Duodenal mucosa (tissue), 2 donors: ENCODE measurements at regions not wholly inside any gene's neighbourhood (a gene's known extent, or its start where the extent isn't known, plus 50 kb on each side); places are given as distances from the start of the nearest gene placed in this dataset.

Source experiments
- H3K27ac ChIP-seq: one replicate; pipeline ENCODE4 v1.7.0; 2013; ENCODE audit warnings: low read depth, low read length
- H3K27me3 ChIP-seq, 2 donors: one replicate each; pipeline ENCODE4 v1.7.0; 2013; ENCODE audit warnings: low read length in 2 of 2, control low read depth in 1 of 2; ENCODE audit not compliant: insufficient read depth in 2 of 2, control insufficient read depth in 1 of 2
- H3K36me3 ChIP-seq, 2 donors: one replicate each; pipeline ENCODE4 v1.7.0; 2013; ENCODE audit warnings: low read length in 2 of 2, control low read depth in 1 of 2; ENCODE audit not compliant: insufficient read depth in 2 of 2, control insufficient read depth in 1 of 2
- H3K4me1 ChIP-seq, 2 donors: one replicate each; pipeline ENCODE4 v1.7.0; 2013; ENCODE audit warnings: low read length in 2 of 2, control low read depth in 1 of 2; ENCODE audit not compliant: insufficient read depth in 2 of 2, control insufficient read depth in 1 of 2
- H3K4me3 ChIP-seq, 2 donors: one replicate each; pipeline ENCODE4 v1.7.0; 2013; ENCODE audit warnings: low read length in 2 of 2, low read depth in 1 of 2
- H3K9ac ChIP-seq, 2 donors: one replicate each; pipeline ENCODE4 v1.7.0; 2013; ENCODE audit warnings: low read length in 2 of 2, low read depth in 1 of 2
- H3K9me3 ChIP-seq, 2 donors: one replicate each; pipeline ENCODE4 v1.7.0; 2013; ENCODE audit warnings: low read length in 2 of 2, control low read depth in 1 of 2; ENCODE audit not compliant: control insufficient read depth in 1 of 2

- Histone ChIP-seq H3K27me3 (no peaks in the 10 kb centered on the region), H3K9me3 (no peaks in the 10 kb centered on the region), H3K36me3 (no peaks in the 10 kb centered on the region), H3K27ac (no peak overlapping the region), H3K9ac (no peak overlapping the region), H3K4me3 (no peak overlapping the region), H3K4me1 (no peaks in the 10 kb centered on the region)
Measured at GRCh38 chr1:22231068-22231593, 88.2 kb upstream of the WNT4 start.

GRCh38 chr1:22231995-22232690 is 89.2 kb upstream of the WNT4 start:
- no peak overlapping the region for H3K27ac ChIP-seq
- no peaks in the 10 kb centered on the region for H3K9me3 ChIP-seq
- no peaks in the 10 kb centered on the region for H3K4me1 ChIP-seq
- H3K4me3 ChIP-seq = no peak overlapping the region
- H3K36me3 ChIP-seq = no peaks in the 10 kb centered on the region
- no peak overlapping the region for H3K9ac ChIP-seq
- no peaks in the 10 kb centered on the region for H3K27me3 ChIP-seq

- no peak overlapping the region for H3K9ac ChIP-seq
- H3K4me3 ChIP-seq = no peak overlapping the region
- H3K27me3 ChIP-seq = no peaks in the 10 kb centered on the region
- H3K4me1 ChIP-seq = peaks cover 5 to 6% of the 10 kb centered on the region in 2 donors
- no peak overlapping the region for H3K27ac ChIP-seq
- no peaks in the 10 kb centered on the region for H3K9me3 ChIP-seq
- no peaks in the 10 kb centered on the region for H3K36me3 ChIP-seq
Measured at GRCh38 chr1:22233222-22233621, 90.3 kb upstream of the WNT4 start.

GRCh38 chr1:22234476-22235030 is 91.7 kb upstream of the WNT4 start:
- H3K4me1 ChIP-seq = peaks cover 16 to 17% of the 10 kb centered on the region in 2 donors
- no peaks in the 10 kb centered on the region for H3K9me3 ChIP-seq
- H3K36me3 ChIP-seq = no peaks in the 10 kb centered on the region
- H3K27ac ChIP-seq = no peak overlapping the region
- no peaks in the 10 kb centered on the region for H3K27me3 ChIP-seq
- no peak overlapping the region for H3K9ac ChIP-seq
- no peak overlapping the region for H3K4me3 ChIP-seq

- Histone ChIP-seq H3K4me1 (peaks cover 16 to 20% of the 10 kb centered on the region in 2 donors), H3K27me3 (no peaks in the 10 kb centered on the region), H3K36me3 (no peaks in the 10 kb centered on the region), H3K27ac (no peak overlapping the region), H3K9ac (no peak overlapping the region), H3K4me3 (no peak overlapping the region), H3K9me3 (no peaks in the 10 kb centered on the region)
Measured at GRCh38 chr1:22236166-22236565, 93.3 kb upstream of the WNT4 start.

GRCh38 chr1:22236900-22237299 is 94.0 kb upstream of the WNT4 start:
- Histone ChIP-seq H3K36me3 (no peaks in the 10 kb centered on the region), H3K9ac (no peak overlapping the region), H3K4me1 (peaks cover 16 to 20% of the 10 kb centered on the region in 2 donors), H3K9me3 (no peaks in the 10 kb centered on the region), H3K27ac (no peak overlapping the region), H3K27me3 (no peaks in the 10 kb centered on the region), H3K4me3 (no peak overlapping the region)

- H3K9ac ChIP-seq = no peak overlapping the region
- H3K4me1 ChIP-seq = peaks cover 16 to 20% of the 10 kb centered on the region in 2 donors
- no peaks in the 10 kb centered on the region for H3K36me3 ChIP-seq
- no peak overlapping the region for H3K27ac ChIP-seq
- H3K9me3 ChIP-seq = no peaks in the 10 kb centered on the region
- no peaks in the 10 kb centered on the region for H3K27me3 ChIP-seq
- no peak overlapping the region for H3K4me3 ChIP-seq
Measured at GRCh38 chr1:22237433-22238093, 94.7 kb upstream of the WNT4 start.

GRCh38 chr1:22238356-22239224 is 95.7 kb upstream of the WNT4 start:
- H3K4me1 ChIP-seq = peaks cover 16 to 20% of the 10 kb centered on the region in 2 donors
- no peaks in the 10 kb centered on the region for H3K36me3 ChIP-seq
- H3K4me3 ChIP-seq = no peak overlapping the region

GRCh38 chr1:22239378-22239777 is 96.5 kb upstream of the WNT4 start:
- H3K4me1 ChIP-seq = peaks cover 16 to 20% of the 10 kb centered on the region in 2 donors
- no peak overlapping the region for H3K9ac ChIP-seq
- no peak overlapping the region for H3K4me3 ChIP-seq
- no peaks in the 10 kb centered on the region for H3K27me3 ChIP-seq
- no peak overlapping the region for H3K27ac ChIP-seq
- H3K36me3 ChIP-seq = no peaks in the 10 kb centered on the region
- H3K9me3 ChIP-seq = no peaks in the 10 kb centered on the region

More at GRCh38 chr1:22238356-22239224, 95.7 kb upstream of the WNT4 start:
- H3K9ac ChIP-seq = no peak overlapping the region
- H3K27me3 ChIP-seq = no peaks in the 10 kb centered on the region
- no peak overlapping the region for H3K27ac ChIP-seq
- no peaks in the 10 kb centered on the region for H3K9me3 ChIP-seq
